Endothelial cell of hepatic sinusoid (primary cell): ENCODE measurements at regions not wholly inside any gene's neighbourhood (a gene's known extent, or its start where the extent isn't known, plus 50 kb on each side); places are given as distances from the start of the nearest gene placed in this dataset.
"Not testable (repeated sequence)": the region's sequence is repeated elsewhere in the genome, so short reads cannot be mapped to it uniquely, and the experiment has no call there.

Source experiments
- in situ Hi-C: cut with HindIII; loops from 2 replicates; pipeline ENCODE4 v1.10.0; 2017; ENCODE audit warnings: low sequenced_read_pairs

DNA sequence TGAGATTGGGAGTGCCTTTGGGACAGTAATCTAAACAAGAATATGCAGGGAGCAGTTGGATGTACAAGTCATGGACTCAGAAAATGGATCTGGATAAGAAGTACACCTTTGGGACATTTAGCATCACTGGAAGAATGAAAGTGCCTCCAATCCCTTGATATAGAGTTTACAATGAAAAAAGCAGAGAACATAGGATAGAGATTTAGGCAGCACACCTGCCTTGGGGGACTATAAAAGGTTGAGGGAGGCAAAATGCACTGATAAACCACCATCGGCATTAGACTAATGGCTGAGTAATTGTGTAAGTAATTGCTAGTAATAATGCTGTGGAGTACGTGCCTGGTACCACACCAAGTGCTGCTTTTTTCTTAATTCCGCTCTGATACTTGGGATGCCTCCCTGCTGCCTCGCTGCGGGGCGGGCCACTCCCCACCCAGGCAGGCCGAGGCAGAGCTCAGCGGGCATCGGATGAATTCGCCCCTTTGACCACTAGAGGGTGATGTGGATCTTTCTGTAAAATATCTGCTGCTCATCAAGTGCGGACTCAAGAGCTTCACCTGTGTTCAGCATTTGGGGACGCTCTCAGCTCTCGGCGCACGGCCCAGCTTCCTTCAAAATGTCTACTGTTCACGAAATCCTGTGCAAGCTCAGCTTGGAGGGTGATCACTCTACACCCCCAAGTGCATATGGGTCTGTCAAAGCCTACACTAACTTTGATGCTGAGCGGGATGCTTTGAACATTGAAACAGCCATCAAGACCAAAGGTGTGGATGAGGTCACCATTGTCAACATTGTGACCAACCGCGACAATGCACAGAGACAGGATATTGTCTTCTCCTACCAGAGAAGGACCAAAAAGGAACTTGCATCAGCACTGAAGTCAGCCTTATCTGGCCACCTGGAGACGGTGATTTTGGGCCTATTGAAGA is 99.9 kb downstream of the ANKRD18B start:
- in situ Hi-C loops, result loop anchor here (5.0 kb wide), 1 partner anchor 93 kb away; no protein-coding TSS in a partner anchor

GRCh38 chr9:33628318-33628717 is 104.3 kb downstream of the ANKRD18B start:
- in situ Hi-C loops, result not testable (repeated sequence)

- in situ Hi-C loops, result no loop called here
These were observed 104.9 kb downstream of the ANKRD18B start for GRCh38 chr9:33628865-33629410.

- in situ Hi-C loops, result no loop called here
These were observed 109.6 kb downstream of the ANKRD18B start for GRCh38 chr9:33633636-33634035.

GRCh38 chr9:33637881-33638280 is 113.8 kb downstream of the ANKRD18B start:
- in situ Hi-C loops, result no loop called here

- in situ Hi-C loops, result no loop called here
These were observed 114.4 kb downstream of the ANKRD18B start for GRCh38 chr9:33638391-33638915.

- in situ Hi-C loops, result no loop called here
These were observed 121.7 kb downstream of the ANKRD18B start for GRCh38 chr9:33645706-33646105.

GRCh38 chr9:33649463-33649862 is 125.4 kb downstream of the ANKRD18B start:
- in situ Hi-C loops, result no loop called here

GRCh38 chr9:33651125-33651524 is 127.1 kb downstream of the ANKRD18B start:
- in situ Hi-C loops, result no loop called here

DNA sequence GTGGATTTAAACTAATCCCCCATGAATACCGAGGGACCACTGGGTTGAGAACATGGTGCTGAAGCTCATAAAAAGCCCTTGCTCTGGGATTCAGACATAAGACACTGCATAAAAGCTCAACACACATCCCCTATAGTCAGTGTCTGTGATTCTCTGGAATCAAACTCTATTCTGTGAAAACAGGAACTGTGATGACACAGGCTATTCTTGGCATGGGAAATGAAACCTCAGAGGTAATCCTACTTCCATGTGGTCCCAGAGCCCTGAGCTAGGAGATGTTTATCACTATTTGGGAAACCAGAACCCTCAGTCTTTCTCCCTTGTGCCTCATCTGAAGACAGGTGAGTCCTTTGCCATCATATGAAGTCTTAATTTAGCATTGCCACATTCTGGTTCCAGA is 135.4 kb upstream of the PRSS3 start:
- in situ Hi-C loops, result no loop called here

DNA sequence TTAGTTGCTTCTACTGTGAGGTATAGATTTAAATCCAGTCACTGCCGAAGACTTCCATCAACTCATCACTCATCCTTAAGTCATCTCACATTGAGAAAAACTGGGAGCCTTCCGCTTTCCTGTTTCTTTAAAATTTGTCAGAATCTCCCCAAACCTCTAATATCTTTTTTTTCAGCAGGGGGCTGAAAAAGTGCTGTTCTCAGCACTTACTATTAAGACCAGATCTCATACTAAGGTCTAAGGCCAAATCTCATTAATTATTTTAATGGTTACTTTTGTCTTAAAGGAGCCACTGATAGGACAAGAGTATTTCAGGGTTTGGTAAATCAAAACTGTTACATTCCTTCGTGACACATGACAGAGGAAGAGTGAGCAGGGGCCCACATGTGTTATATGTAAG is 134.6 kb upstream of the PRSS3 start:
- in situ Hi-C loops, result no loop called here

- in situ Hi-C loops, result no loop called here
These were observed 134.2 kb upstream of the PRSS3 start for GRCh38 chr9:33661176-33661575.

DNA sequence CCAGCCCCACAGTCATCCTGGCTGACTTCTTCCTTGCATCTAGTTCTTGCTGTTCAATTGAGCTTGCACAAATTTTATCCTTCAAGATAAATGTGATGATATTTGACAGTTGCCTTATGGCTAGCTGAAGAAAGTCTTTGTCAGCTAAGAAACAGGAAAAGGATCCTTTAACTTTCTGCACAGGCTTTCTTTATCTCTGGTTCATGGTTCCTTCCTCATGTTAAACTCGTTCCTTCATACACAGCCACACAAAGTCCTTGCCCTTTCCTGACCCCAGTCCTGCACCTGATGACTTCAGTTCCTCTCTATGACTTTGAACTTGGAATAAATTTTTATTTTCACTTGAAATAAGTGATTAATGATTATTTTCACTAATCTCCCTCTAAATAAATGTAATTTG is 132.5 kb upstream of the PRSS3 start:
- in situ Hi-C loops, result no loop called here

- in situ Hi-C loops, result not testable (repeated sequence)
These were observed 119.1 kb upstream of the PRSS3 start for GRCh38 chr9:33676194-33676745.

DNA sequence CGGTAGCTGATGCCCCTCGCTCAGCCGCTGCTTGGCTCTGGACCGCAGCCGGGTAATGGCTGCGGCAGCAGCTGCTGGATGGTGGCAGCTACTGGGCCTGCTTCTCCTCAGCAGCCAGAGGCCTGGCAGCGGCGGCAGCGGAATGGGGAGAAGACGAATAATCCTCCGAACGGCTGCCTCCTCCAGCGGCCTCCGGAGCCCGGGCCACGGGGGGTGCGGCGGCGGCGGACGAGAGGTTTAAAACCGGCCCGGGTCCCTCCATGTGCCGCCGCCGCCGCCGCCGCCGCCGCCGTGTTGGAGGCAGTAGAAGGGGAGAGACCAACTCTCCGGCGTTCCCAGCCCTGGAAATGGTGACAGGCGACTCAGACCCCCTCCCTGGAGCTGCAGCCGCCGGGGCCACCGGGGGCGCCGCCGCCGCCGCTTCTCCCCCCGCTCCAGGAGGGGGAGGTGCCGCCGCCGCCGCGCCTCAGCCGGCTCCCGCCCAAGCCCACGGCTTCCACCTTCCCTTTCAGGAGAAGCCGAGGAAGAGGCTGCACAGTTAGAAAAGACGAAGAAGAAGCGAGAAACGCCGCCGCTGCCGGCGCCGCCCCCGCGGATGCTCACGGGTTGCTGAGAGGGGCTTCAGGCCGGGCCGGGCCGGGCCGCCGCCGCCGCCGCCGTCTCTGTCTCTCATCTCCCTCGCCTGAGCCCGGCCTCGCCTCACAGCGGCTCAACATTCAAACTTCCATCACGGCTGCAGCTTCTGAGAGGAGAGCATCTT is 118.4 kb upstream of the PRSS3 start:
- in situ Hi-C loops, result no loop called here

- in situ Hi-C loops, result no loop called here
These were observed 117.9 kb upstream of the PRSS3 start for GRCh38 chr9:33677506-33677809.

DNA sequence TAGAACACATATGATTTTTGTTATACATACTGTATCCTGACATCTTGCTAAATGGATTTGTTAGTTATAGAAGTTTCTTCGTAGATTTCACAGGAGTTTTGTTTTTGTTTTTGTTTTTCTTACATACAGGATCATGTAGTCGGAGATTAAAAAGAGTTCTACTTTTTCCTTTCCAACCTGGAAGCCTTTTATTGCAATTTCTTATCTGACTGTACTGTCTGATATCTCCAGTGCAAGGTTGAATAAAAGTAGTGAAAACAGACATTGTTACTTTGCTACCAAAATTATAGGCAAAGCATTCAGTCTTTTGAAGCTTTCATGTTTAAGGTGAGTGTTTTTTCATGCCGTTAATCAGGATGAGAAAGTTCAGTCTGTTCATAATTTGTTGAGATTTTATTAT is 117.4 kb upstream of the PRSS3 start:
- in situ Hi-C loops, result no loop called here

- in situ Hi-C loops, result no loop called here
These were observed 112.8 kb upstream of the PRSS3 start for GRCh38 chr9:33682551-33682950.

DNA sequence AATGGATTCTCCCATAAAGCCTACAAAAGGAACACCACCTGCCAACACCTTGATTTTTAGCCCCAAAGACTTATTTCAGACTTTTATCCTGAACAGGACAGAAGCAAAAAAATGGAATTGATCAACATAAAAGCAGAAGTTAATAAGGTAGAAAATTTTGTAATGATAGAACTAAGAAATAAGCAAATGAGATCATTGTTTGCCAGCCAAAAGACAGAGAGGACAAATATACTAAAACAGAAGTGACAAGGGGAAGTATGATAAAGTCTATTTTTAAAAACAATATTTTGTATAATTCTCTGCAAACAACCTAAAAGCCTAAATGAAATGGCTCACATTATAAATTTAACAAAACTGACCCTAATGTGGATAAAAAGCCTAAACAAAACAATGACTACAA is 110.5 kb upstream of the PRSS3 start:
- in situ Hi-C loops, result no loop called here

GRCh38 chr9:33686942-33687341 is 108.4 kb upstream of the PRSS3 start:
- in situ Hi-C loops, result no loop called here

DNA sequence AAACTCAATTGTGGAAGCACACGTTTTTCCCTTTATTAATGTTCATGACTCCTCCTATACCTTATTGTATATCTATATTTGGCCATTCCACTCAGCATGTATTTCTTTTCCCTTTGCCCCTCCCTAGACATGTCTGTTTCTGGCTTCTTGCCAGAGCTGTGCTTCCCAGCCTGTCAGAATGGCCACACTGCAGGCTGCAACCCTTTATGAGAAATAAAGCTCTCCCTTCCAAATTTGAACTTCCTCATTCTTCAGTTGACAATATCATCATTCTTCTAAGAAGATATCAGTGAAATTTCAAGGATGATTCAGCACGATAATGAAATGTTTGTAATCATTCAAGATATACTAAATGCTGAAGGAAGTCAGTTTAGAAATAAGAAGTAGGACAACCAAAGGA is 107.6 kb upstream of the PRSS3 start:
- in situ Hi-C loops, result no loop called here
